ENCODE measurements at regions not wholly inside any gene's neighbourhood (a gene's known extent, or its start where the extent isn't known, plus 50 kb on each side); places are given as distances from the start of the nearest gene placed in this dataset.

DNA sequence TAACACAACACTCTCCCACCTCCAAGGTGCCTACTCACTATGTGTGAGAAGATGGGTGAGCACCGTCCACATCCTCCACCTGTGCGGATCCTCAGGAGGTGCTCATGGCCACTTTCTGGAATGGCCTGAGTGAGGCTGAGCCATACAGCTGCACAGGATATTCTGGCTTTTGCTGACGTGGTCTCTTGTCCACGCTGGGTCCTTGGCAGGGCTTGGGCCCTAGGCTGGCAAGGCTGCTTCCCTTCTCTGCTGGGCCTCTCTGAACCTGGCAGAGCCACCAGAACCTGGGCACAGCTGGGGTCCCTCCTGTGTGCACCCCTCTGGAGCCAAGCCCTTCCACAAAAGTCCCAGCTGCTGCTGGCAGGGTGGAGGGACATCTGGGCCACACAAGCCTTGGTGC, 56.4 kb upstream of the IER5L start:
- Histone ChIP-seq H3K27ac (ENCODE audit: low read depth, low read length) (no peak overlapping the region), H3K27me3 (ENCODE audit: control insufficient read depth in 5 of 5, insufficient read depth in 4 of 5, low read length in 5 of 5) (no peaks in the 10 kb centered on the region), H3K4me3 (ENCODE audit: low read depth in 1 of 5, low read length in 5 of 5) (no peak overlapping the region), H3K36me3 (ENCODE audit: control insufficient read depth in 5 of 5, insufficient read depth in 5 of 5, low read length in 5 of 5) (no peaks in the 10 kb centered on the region), H3K9me3 (ENCODE audit: control insufficient read depth in 5 of 5, low read length in 5 of 5) (peaks cover 0 to 16% (median 13%) of the 10 kb centered on the region in 5 donors), H3K4me1 (ENCODE audit: control insufficient read depth in 5 of 5, insufficient read depth in 5 of 5, low read length in 5 of 5) (peaks cover 0 to 7% (median 0%) of the 10 kb centered on the region in 5 donors), H3K9ac (ENCODE audit: low read length in 5 of 5) (no peak overlapping the region)

DNA sequence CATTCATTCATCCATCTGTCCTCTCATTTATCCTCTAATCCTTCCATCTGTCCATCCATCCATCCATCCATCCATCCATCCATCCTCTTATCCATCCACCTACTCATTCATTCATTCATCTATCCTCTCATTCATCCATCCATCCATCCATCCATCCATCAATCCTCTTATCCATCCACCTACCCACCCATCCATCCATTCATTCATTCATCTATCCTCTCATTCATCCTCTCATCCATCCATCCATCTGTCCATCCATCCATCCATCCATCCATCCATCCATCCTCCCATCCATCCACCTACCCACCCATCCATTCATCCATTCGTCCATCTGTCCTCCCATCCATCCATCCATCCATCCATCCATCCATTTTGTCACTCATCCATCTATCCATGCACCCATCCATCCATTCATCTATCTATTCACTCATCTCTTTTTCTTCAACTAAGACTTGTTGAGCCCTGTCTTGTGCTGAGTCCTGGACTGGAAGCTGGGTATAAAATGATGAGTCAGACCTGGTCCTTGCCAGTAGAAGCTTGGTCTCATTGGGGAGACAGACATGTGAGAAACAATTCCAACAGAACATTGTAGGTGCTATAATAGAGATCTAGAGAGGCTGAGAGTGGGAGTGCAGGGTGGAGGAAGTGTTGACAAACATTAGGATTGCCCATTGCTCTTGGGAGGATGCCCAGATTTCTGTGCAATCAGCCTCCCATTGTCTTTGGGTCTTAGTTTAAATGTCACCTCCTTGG, 55.0 kb upstream of the IER5L start:
- no peak overlapping the region for H3K4me3 ChIP-seq (ENCODE audit: low read depth in 1 of 5, low read length in 5 of 5)
- no peaks in the 10 kb centered on the region for H3K36me3 ChIP-seq (ENCODE audit: control insufficient read depth in 5 of 5, insufficient read depth in 5 of 5, low read length in 5 of 5)
- no peak overlapping the region for H3K27ac ChIP-seq (ENCODE audit: low read depth, low read length)
- H3K27me3 ChIP-seq (ENCODE audit: control insufficient read depth in 5 of 5, insufficient read depth in 4 of 5, low read length in 5 of 5) = no peaks in the 10 kb centered on the region
- H3K9ac ChIP-seq (ENCODE audit: low read length in 5 of 5) = no peak overlapping the region
- H3K9me3 ChIP-seq (ENCODE audit: control insufficient read depth in 5 of 5, low read length in 5 of 5) = peaks cover 0 to 16% (median 13%) of the 10 kb centered on the region in 5 donors
- H3K4me1 ChIP-seq (ENCODE audit: control insufficient read depth in 5 of 5, insufficient read depth in 5 of 5, low read length in 5 of 5) = peaks cover 0 to 7% (median 0%) of the 10 kb centered on the region in 5 donors

DNA sequence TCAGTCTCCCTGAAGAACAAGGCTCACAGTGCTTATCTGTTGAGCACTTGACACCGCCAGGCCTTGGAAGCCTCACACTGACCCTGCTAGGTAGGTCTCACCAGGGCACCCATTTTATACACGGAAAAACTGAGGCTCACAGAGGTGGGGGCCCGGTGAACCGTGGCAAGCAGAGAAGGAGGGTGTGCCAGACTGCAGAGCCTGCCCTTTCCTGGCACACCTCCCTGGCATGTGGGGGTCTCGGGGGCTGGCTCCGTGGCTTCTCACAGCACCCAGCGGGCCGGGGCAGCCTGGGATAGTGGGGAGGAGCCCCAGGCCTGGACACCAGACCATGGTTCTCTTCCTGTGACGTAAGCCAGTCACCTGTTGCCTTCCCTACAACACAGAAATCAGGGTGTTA, 53.7 kb upstream of the IER5L start:
- no peak overlapping the region for H3K27ac ChIP-seq (ENCODE audit: low read depth, low read length)
- no peak overlapping the region for H3K9ac ChIP-seq (ENCODE audit: low read length in 5 of 5)
- H3K4me3 ChIP-seq (ENCODE audit: low read depth in 1 of 5, low read length in 5 of 5) = no peak overlapping the region
- peaks cover 0 to 16% (median 13%) of the 10 kb centered on the region in 5 donors for H3K9me3 ChIP-seq (ENCODE audit: control insufficient read depth in 5 of 5, low read length in 5 of 5)
- H3K27me3 ChIP-seq (ENCODE audit: control insufficient read depth in 5 of 5, insufficient read depth in 4 of 5, low read length in 5 of 5) = no peaks in the 10 kb centered on the region
- no peaks in the 10 kb centered on the region for H3K36me3 ChIP-seq (ENCODE audit: control insufficient read depth in 5 of 5, insufficient read depth in 5 of 5, low read length in 5 of 5)
- H3K4me1 ChIP-seq (ENCODE audit: control insufficient read depth in 5 of 5, insufficient read depth in 5 of 5, low read length in 5 of 5) = no peaks in the 10 kb centered on the region

DNA sequence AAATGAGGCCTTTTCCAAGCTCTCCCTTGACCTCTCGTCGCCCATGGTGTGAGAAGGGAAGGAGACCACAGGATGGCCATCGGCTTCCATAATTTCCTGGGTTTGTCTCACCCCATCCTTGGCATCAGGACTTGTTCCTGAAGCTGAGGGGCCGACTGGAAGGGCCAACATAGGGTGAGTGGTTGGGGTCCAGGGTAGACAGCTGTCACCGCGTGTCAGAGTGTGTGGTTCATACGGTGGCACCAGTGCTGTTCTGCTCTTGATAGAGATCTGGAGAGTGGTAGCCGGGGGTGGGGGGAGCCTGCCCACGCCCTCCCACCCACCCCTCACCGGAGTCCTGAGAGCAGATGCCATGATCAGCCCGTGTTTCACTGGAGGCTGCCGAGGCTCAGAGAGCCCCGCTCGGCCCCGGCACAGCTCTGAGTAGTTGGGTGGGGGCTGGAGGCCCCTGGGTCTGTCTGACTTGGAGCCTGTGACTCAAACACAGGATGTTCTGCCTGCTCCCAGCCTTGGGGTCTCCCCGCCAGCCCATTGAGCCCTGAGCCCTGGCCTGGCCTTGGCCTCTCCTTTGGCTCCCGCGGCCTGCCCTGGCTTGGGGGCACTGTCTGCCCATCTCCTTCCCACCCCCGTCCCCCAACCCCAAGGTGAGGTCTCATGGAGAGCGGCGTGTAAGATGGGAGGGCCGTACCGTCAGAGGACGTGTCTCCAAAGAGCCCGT, 53.1 kb upstream of the IER5L start:
- Histone ChIP-seq H3K27me3 (ENCODE audit: control insufficient read depth in 5 of 5, insufficient read depth in 4 of 5, low read length in 5 of 5) (no peaks in the 10 kb centered on the region), H3K4me3 (ENCODE audit: low read depth in 1 of 5, low read length in 5 of 5) (no peak overlapping the region), H3K27ac (ENCODE audit: low read depth, low read length) (no peak overlapping the region), H3K4me1 (ENCODE audit: control insufficient read depth in 5 of 5, insufficient read depth in 5 of 5, low read length in 5 of 5) (peaks cover 0 to under 1% (median 0%) of the 10 kb centered on the region in 5 donors), H3K9ac (ENCODE audit: low read length in 5 of 5) (no peak overlapping the region), H3K9me3 (ENCODE audit: control insufficient read depth in 5 of 5, low read length in 5 of 5) (peaks cover 0 to 16% (median 13%) of the 10 kb centered on the region in 5 donors), H3K36me3 (ENCODE audit: control insufficient read depth in 5 of 5, insufficient read depth in 5 of 5, low read length in 5 of 5) (no peaks in the 10 kb centered on the region)

DNA sequence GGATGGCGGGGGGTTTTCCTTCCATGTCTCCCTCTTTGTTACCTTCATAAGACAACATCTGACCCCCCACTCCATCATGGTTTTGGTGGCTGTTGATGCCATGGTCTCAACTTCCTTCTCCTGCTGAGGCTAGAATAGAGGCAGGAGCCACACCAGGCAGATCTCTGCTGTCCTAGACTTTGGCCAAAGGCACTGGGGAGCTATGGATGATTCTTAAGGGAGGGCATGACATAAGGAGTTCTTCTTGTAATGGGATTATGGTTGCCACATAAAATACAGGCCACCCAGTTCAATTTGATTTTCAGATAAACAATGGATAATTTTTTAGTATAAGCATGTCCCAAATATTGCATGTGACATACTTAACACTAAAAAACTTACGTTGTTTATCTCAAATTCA, 52.2 kb upstream of the IER5L start:
- no peak overlapping the region for H3K4me3 ChIP-seq (ENCODE audit: low read depth in 1 of 5, low read length in 5 of 5)
- peaks cover 0 to 16% (median 13%) of the 10 kb centered on the region in 5 donors for H3K9me3 ChIP-seq (ENCODE audit: control insufficient read depth in 5 of 5, low read length in 5 of 5)
- no peak overlapping the region for H3K9ac ChIP-seq (ENCODE audit: low read length in 5 of 5)
- no peaks in the 10 kb centered on the region for H3K27me3 ChIP-seq (ENCODE audit: control insufficient read depth in 5 of 5, insufficient read depth in 4 of 5, low read length in 5 of 5)
- no peaks in the 10 kb centered on the region for H3K36me3 ChIP-seq (ENCODE audit: control insufficient read depth in 5 of 5, insufficient read depth in 5 of 5, low read length in 5 of 5)
- H3K4me1 ChIP-seq (ENCODE audit: control insufficient read depth in 5 of 5, insufficient read depth in 5 of 5, low read length in 5 of 5) = peaks cover 0 to 9% (median 6%) of the 10 kb centered on the region in 5 donors
- H3K27ac ChIP-seq (ENCODE audit: low read depth, low read length) = no peak overlapping the region
